Colonic mucosa (tissue), 4 donors: ENCODE measurements at regions not wholly inside any gene's neighbourhood (a gene's known extent, or its start where the extent isn't known, plus 50 kb on each side); places are given as distances from the start of the nearest gene placed in this dataset.

ENCODE experiments used
- DNase-seq: peaks from one replicate; pipeline ENCODE4 v3.0.0-alpha.2; 2020
- H3K27ac ChIP-seq: fragments of 200-600 bp; one replicate; pipeline ENCODE4 v1.8.0; 2021
- H3K27me3 ChIP-seq: fragments of 200-600 bp; one replicate; pipeline ENCODE4 v1.8.0; 2021
- H3K36me3 ChIP-seq: fragments of 200-600 bp; one replicate; pipeline ENCODE4 v1.8.0; 2021
- H3K4me1 ChIP-seq: fragments of 200-600 bp; one replicate; pipeline ENCODE4 v1.8.0; 2021; ENCODE audit warnings: mild to moderate bottlenecking
- H3K4me3 ChIP-seq: fragments of 200-600 bp; one replicate; pipeline ENCODE4 v1.8.0; 2021
- H3K9ac ChIP-seq, 2 donors: one replicate each; pipeline ENCODE4 v1.7.0; 2013; ENCODE audit warnings: control low read depth in 2 of 2, low read depth in 2 of 2, low read length in 2 of 2
- H3K9me3 ChIP-seq: fragments of 200-600 bp; one replicate; pipeline ENCODE4 v1.8.0; 2021
- CTCF ChIP-seq: fragments of 200-600 bp; IDR thresholded peaks from one replicate; pipeline ENCODE4 v1.8.0; 2022; ENCODE audit warnings: antibody characterized with exemption, mild to moderate bottlenecking
- intact Hi-C: fragments of 100-400 bp; cut with DNase I; formaldehyde crosslinking; loops from one replicate; pipeline ENCODE4 v1.14.1; 2022
- donor health status: healthy.
- donor health status: DM: no; HTN: no; CAD: no.
- donor health status: DM: no; HTN: no; CAD: no.

GRCh38 chr5:40378396-40379177 lies 301.1 kb upstream of the PTGER4 start:
- Histone ChIP-seq H3K4me3 (no peak overlapping the region), H3K36me3 (no peaks in the 10 kb centered on the region), H3K9ac (no peak overlapping the region), H3K27ac (no peak overlapping the region), H3K4me1 (no peaks in the 10 kb centered on the region), H3K9me3 (no peaks in the 10 kb centered on the region), H3K27me3 (no peaks in the 10 kb centered on the region)
- intact Hi-C loops: no loop called here
- no peak for TF ChIP-seq CTCF
- DNase-seq: no peak

- no peak overlapping the region for H3K9ac ChIP-seq
- no peak overlapping the region for H3K27ac ChIP-seq
- no peaks in the 10 kb centered on the region for H3K4me1 ChIP-seq
- no peaks in the 10 kb centered on the region for H3K27me3 ChIP-seq
- H3K36me3 ChIP-seq: no peaks in the 10 kb centered on the region
- no peak for DNase-seq
- TF ChIP-seq CTCF: no peak
- no peak overlapping the region for H3K4me3 ChIP-seq
- H3K9me3 ChIP-seq: no peaks in the 10 kb centered on the region
- intact Hi-C loops: no loop called here
Observed at GRCh38 chr5:40376566-40376965, 303.1 kb upstream of the PTGER4 start.

GRCh38 chr5:40374853-40375252 lies 304.9 kb upstream of the PTGER4 start:
- no peak for TF ChIP-seq CTCF
- Histone ChIP-seq H3K9me3 (no peaks in the 10 kb centered on the region), H3K9ac (no peak overlapping the region), H3K36me3 (no peaks in the 10 kb centered on the region), H3K4me1 (no peaks in the 10 kb centered on the region), H3K4me3 (no peak overlapping the region), H3K27me3 (no peaks in the 10 kb centered on the region), H3K27ac (no peak overlapping the region)
- intact Hi-C loops: no loop called here
- DNase-seq: no peak

GRCh38 chr5:40368200-40368599 lies 311.5 kb upstream of the PTGER4 start:
- Histone ChIP-seq H3K9me3 (no peaks in the 10 kb centered on the region), H3K4me3 (no peak overlapping the region), H3K27me3 (no peaks in the 10 kb centered on the region), H3K27ac (no peak overlapping the region), H3K4me1 (no peaks in the 10 kb centered on the region), H3K36me3 (no peaks in the 10 kb centered on the region), H3K9ac (no peak overlapping the region)
- intact Hi-C loops: no loop called here
- TF ChIP-seq CTCF: no peak
- no peak for DNase-seq

- no peaks in the 10 kb centered on the region for H3K36me3 ChIP-seq
Observed at GRCh38 chr5:40367255-40367654, 312.5 kb upstream of the PTGER4 start.

More at GRCh38 chr5:40367255-40367654, 312.5 kb upstream of the PTGER4 start:
- no peak for TF ChIP-seq CTCF
- intact Hi-C loops: no loop called here
- Histone ChIP-seq H3K27me3 (no peaks in the 10 kb centered on the region), H3K9ac (no peak overlapping the region), H3K4me1 (no peaks in the 10 kb centered on the region), H3K9me3 (no peaks in the 10 kb centered on the region), H3K4me3 (no peak overlapping the region), H3K27ac (no peak overlapping the region)
- no peak for DNase-seq
